ENCODE measurements at regions not wholly inside any gene's neighbourhood (a gene's known extent, or its start where the extent isn't known, plus 50 kb on each side); places are given as distances from the start of the nearest gene placed in this dataset.
"Not testable (repeated sequence)": the region's sequence is repeated elsewhere in the genome, so short reads cannot be mapped to it uniquely, and the experiment has no call there.

DNA sequence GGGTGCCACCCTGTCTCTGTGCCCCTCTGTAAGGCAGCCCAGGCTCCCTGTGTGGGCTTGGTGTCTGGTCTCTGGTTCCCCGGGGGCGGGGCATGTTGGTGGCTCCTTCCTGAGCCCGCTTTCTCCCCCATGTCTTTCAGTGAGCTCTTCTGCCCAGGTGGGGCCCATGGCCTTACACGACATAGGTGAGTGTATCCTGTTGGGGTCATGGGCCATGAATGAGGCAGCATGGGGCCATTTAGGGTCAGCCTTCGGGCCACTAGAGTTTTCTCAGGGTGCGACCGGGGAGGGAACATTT, 195.1 kb downstream of the UBE3A start:
- Histone ChIP-seq H3K4me3 (ENCODE audit: low read length) (no peak overlapping the region), H3K27me3 (ENCODE audit: control insufficient read depth, insufficient read depth, low read length) (no peaks in the 10 kb centered on the region), H3K36me3 (ENCODE audit: control insufficient read depth, insufficient read depth, low read length) (no peaks in the 10 kb centered on the region), H3K9me3 (ENCODE audit: control insufficient read depth, low read length) (no peaks in the 10 kb centered on the region), H3K9ac (ENCODE audit: low read length) (no peak overlapping the region), H3K4me1 (ENCODE audit: control insufficient read depth, insufficient read depth, low read length) (no peaks in the 10 kb centered on the region)

- Histone ChIP-seq H3K9me3 (ENCODE audit: control insufficient read depth, low read length) (no peaks in the 10 kb centered on the region), H3K4me1 (ENCODE audit: control insufficient read depth, insufficient read depth, low read length) (no peaks in the 10 kb centered on the region), H3K9ac (ENCODE audit: low read length) (no peak overlapping the region), H3K4me3 (ENCODE audit: low read length) (no peak overlapping the region), H3K36me3 (ENCODE audit: control insufficient read depth, insufficient read depth, low read length) (no peaks in the 10 kb centered on the region), H3K27me3 (ENCODE audit: control insufficient read depth, insufficient read depth, low read length) (no peaks in the 10 kb centered on the region)
Observed at GRCh38 chr15:25244731-25245585, 193.9 kb downstream of the UBE3A start.

DNA sequence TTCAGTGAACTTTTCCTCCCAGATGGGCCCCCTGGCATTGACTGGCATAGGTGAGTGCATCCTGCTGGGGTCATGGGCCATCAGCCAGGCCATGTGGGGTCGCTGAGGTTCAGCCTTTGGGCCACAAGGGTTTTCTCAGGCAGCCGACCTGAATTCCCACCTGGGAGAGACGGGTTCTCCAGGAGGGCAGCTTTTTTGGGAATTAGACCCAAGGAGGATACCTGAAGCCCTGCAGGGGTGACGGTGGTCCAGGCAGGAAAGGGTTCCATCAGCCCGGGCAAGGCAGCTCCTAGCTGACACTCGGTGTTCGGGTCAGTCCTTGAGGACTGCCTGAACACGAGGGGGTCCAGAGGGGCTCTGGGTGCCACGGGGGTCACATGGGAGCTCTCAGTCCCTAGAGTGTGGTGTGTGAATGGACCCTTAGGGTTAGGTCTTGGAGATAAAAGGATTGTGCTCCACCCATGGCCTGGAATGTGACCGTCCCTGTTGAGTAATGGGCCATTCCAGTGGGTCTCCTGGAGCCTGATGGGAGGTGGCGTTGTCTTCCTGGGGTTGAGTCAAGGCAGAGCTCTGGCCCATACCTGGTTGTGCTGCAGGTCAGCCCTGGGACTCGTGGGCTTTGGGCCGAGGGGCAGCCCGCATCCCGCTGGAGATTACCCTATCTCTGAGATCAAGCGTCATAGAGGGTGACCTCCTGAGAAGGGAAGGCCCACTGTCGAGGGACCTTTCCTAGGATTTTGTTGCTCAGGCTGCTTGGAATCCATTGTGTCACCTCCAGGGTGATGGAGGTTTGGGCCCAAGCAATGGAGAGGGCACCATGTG, 192.8 kb downstream of the UBE3A start:
- H3K27me3 ChIP-seq (ENCODE audit: control insufficient read depth, insufficient read depth, low read length) = no peaks in the 10 kb centered on the region
- H3K9ac ChIP-seq (ENCODE audit: low read length) = no peak overlapping the region
- no peaks in the 10 kb centered on the region for H3K4me1 ChIP-seq (ENCODE audit: control insufficient read depth, insufficient read depth, low read length)
- H3K9me3 ChIP-seq (ENCODE audit: control insufficient read depth, low read length) = no peaks in the 10 kb centered on the region
- H3K4me3 ChIP-seq (ENCODE audit: low read length) = no peak overlapping the region
- H3K36me3 ChIP-seq (ENCODE audit: control insufficient read depth, insufficient read depth, low read length) = no peaks in the 10 kb centered on the region

- Histone ChIP-seq H3K4me3 (ENCODE audit: low read length) (no peak overlapping the region), H3K9ac (ENCODE audit: low read length) (no peak overlapping the region), H3K36me3 (ENCODE audit: control insufficient read depth, insufficient read depth, low read length) (no peaks in the 10 kb centered on the region), H3K27me3 (ENCODE audit: control insufficient read depth, insufficient read depth, low read length) (no peaks in the 10 kb centered on the region), H3K9me3 (ENCODE audit: control insufficient read depth, low read length) (no peaks in the 10 kb centered on the region), H3K4me1 (ENCODE audit: control insufficient read depth, insufficient read depth, low read length) (no peaks in the 10 kb centered on the region)
Observed at GRCh38 chr15:25246641-25247406, 192.0 kb downstream of the UBE3A start.

DNA sequence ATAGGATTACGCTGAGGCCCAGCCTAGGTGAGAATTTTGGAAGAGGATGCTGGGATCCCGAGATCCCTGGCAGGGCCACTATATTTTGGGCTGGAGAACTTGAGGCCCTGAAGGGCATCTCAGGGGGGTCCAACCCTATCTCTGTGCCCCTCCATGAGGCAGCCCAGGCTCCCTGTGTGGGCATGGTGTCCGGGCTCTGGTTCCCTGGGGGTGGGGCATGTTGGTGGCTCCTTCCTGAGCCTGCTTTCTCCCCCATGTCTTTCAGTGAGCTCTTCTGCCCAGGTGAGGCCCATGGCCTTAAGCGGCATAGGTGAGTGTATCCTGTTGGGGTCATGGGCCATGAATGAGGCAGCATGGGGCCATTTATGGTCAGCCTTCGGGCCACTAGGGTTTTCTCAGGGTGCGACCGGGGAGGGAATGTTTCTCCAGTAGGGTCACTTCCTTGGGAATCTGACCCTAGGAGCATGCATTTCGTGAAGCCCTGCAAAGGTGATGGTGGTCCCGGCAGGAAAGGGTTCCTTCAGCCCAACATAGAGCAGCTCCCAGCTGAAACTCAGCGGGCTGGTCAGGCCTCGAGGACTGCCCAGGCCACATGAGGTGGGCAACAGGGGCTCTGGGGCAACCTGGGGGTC, 191.3 kb downstream of the UBE3A start:
- no peaks in the 10 kb centered on the region for H3K9me3 ChIP-seq (ENCODE audit: control insufficient read depth, low read length)
- no peaks in the 10 kb centered on the region for H3K4me1 ChIP-seq (ENCODE audit: control insufficient read depth, insufficient read depth, low read length)
- no peaks in the 10 kb centered on the region for H3K36me3 ChIP-seq (ENCODE audit: control insufficient read depth, insufficient read depth, low read length)
- H3K9ac ChIP-seq (ENCODE audit: low read length) = no peak overlapping the region
- no peaks in the 10 kb centered on the region for H3K27me3 ChIP-seq (ENCODE audit: control insufficient read depth, insufficient read depth, low read length)
- H3K4me3 ChIP-seq (ENCODE audit: low read length) = no peak overlapping the region

- H3K4me1 ChIP-seq (ENCODE audit: control insufficient read depth, insufficient read depth, low read length); H3K9ac ChIP-seq (ENCODE audit: low read length); H3K4me3 ChIP-seq (ENCODE audit: low read length); H3K9me3 ChIP-seq (ENCODE audit: control insufficient read depth, low read length); H3K36me3 ChIP-seq (ENCODE audit: control insufficient read depth, insufficient read depth, low read length); H3K27me3 ChIP-seq (ENCODE audit: control insufficient read depth, insufficient read depth, low read length): not testable (repeated sequence)
Observed at GRCh38 chr15:25248087-25248486, 190.7 kb downstream of the UBE3A start.

- Histone ChIP-seq H3K27me3 (ENCODE audit: control insufficient read depth, insufficient read depth, low read length) (no peaks in the 10 kb centered on the region), H3K9me3 (ENCODE audit: control insufficient read depth, low read length) (no peaks in the 10 kb centered on the region), H3K4me3 (ENCODE audit: low read length) (no peak overlapping the region), H3K36me3 (ENCODE audit: control insufficient read depth, insufficient read depth, low read length) (no peaks in the 10 kb centered on the region), H3K9ac (ENCODE audit: low read length) (no peak overlapping the region), H3K4me1 (ENCODE audit: control insufficient read depth, insufficient read depth, low read length) (no peaks in the 10 kb centered on the region)
Observed at GRCh38 chr15:25248583-25249235, 190.1 kb downstream of the UBE3A start.

- no peaks in the 10 kb centered on the region for H3K27me3 ChIP-seq (ENCODE audit: control insufficient read depth, insufficient read depth, low read length)
- no peaks in the 10 kb centered on the region for H3K4me1 ChIP-seq (ENCODE audit: control insufficient read depth, insufficient read depth, low read length)
- no peaks in the 10 kb centered on the region for H3K36me3 ChIP-seq (ENCODE audit: control insufficient read depth, insufficient read depth, low read length)
- H3K4me3 ChIP-seq (ENCODE audit: low read length) = no peak overlapping the region
- no peak overlapping the region for H3K9ac ChIP-seq (ENCODE audit: low read length)
- no peaks in the 10 kb centered on the region for H3K9me3 ChIP-seq (ENCODE audit: control insufficient read depth, low read length)
Observed at GRCh38 chr15:25249236-25250010, 189.4 kb downstream of the UBE3A start.

- Histone ChIP-seq H3K9me3 (ENCODE audit: control insufficient read depth, low read length) (no peaks in the 10 kb centered on the region), H3K27me3 (ENCODE audit: control insufficient read depth, insufficient read depth, low read length) (no peaks in the 10 kb centered on the region), H3K4me3 (ENCODE audit: low read length) (no peak overlapping the region), H3K4me1 (ENCODE audit: control insufficient read depth, insufficient read depth, low read length) (no peaks in the 10 kb centered on the region), H3K36me3 (ENCODE audit: control insufficient read depth, insufficient read depth, low read length) (no peaks in the 10 kb centered on the region), H3K9ac (ENCODE audit: low read length) (no peak overlapping the region)
Observed at GRCh38 chr15:25250011-25250596, 188.7 kb downstream of the UBE3A start.

DNA sequence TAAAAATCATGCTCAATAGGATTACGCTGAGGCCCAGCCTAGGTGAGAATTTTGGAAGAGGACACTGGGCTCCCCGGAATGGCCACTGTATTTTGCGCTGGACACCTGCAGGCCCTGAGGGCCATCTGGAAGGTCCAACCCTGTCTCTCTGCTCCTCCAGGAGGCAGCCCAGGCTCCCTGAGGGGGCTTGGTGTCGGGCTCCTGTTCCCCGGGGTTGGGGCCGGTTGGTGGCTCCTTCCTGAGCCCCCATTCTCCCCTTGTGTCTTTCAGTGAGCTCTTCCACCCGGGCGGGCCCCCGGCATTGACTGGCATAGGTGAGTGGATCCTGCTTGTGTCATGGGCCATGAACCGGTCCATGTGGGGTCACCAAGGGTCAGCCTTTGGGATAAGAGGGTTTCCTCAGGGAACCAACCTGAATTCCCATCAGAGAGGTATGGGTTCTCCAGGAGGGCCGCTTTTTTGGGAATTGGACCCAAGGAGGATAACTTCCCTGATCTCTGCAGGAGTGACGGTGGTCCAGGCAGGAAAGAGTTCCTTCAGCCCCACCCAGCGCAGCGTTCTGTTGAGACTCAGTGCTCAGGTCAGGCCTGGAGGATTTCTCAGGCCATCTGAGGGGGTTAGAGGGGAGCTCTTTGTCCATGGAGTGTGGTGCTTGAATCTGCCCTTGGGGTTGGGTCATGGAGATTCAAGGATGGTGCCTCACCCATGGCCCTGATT, 187.8 kb downstream of the UBE3A start:
- Histone ChIP-seq H3K27me3 (ENCODE audit: control insufficient read depth, insufficient read depth, low read length) (no peaks in the 10 kb centered on the region), H3K4me3 (ENCODE audit: low read length) (no peak overlapping the region), H3K36me3 (ENCODE audit: control insufficient read depth, insufficient read depth, low read length) (no peaks in the 10 kb centered on the region), H3K4me1 (ENCODE audit: control insufficient read depth, insufficient read depth, low read length) (no peaks in the 10 kb centered on the region), H3K9ac (ENCODE audit: low read length) (no peak overlapping the region), H3K9me3 (ENCODE audit: control insufficient read depth, low read length) (no peaks in the 10 kb centered on the region)
